GM12878 (cell line): ENCODE measurements at regions not wholly inside any gene's neighbourhood (a gene's known extent, or its start where the extent isn't known, plus 50 kb on each side); places are given as distances from the start of the nearest gene placed in this dataset.

Experiments
- CHD2 ChIP-seq: IDR thresholded peaks from 2 replicates; pipeline ENCODE4 v1.6.1; 2011; ENCODE audit warnings: low read depth, low read length, improper control_type of control experiment, borderline replicate concordance
- EP300 ChIP-seq, 2 experiments: fragments of 150-350 bp in 1 of 2; IDR thresholded peaks; 2 replicates each; pipeline ENCODE4 v1.6.1; 2011 to 2012; ENCODE audit warnings: low read depth in 2 of 2, low read length in 2 of 2, borderline replicate concordance in 1 of 2, improper control_type of control experiment in 1 of 2, inconsistent platforms in 1 of 2; ENCODE audit not compliant: control insufficient read depth in 1 of 2
- EZH2 ChIP-seq: IDR thresholded peaks from 2 replicates; pipeline ENCODE4 v1.6.1; 2012; ENCODE audit warnings: low read depth, mild to moderate bottlenecking, control low read depth, inconsistent platforms, low read length, borderline replicate concordance; ENCODE audit not compliant: control insufficient read depth
- FOXM1 ChIP-seq: IDR thresholded peaks from 2 replicates; pipeline ENCODE4 v1.6.1; 2012; ENCODE audit warnings: low read depth, mild to moderate bottlenecking, inconsistent platforms, low read length, moderate library complexity
- MYC ChIP-seq: IDR thresholded peaks from 2 replicates; pipeline ENCODE4 v1.6.1; 2011; ENCODE audit warnings: mild to moderate bottlenecking, low read length, moderate library complexity, inconsistent platforms; ENCODE audit not compliant: insufficient read depth, insufficient replicate concordance, insufficient read length, severe bottlenecking
- POLR2AphosphoS5 ChIP-seq: IDR thresholded peaks from 2 replicates; pipeline ENCODE4 v1.6.1; 2011; ENCODE audit warnings: mild to moderate bottlenecking, low read length, inconsistent platforms
- RAD51 ChIP-seq: fragments of 450-650 bp; IDR thresholded peaks from 2 replicates; pipeline ENCODE4 v1.6.1; 2016; ENCODE audit warnings: moderate library complexity, mild to moderate bottlenecking, inconsistent platforms
- TCF3 ChIP-seq: IDR thresholded peaks from 2 replicates; pipeline ENCODE4 v1.6.1; 2012; ENCODE audit warnings: low read depth, mild to moderate bottlenecking, low read length, borderline replicate concordance; ENCODE audit not compliant: insufficient read depth
- TF ChIP-seq, protein P1 (sequence below): IDR thresholded peaks from 2 replicates; pipeline ENCODE4 v1.6.1; 2012; ENCODE audit warnings: improper control_type of control experiment, low read depth, low read length; ENCODE audit not compliant: insufficient replicate concordance
- TF ChIP-seq, protein P2 (sequence below), 3 experiments: IDR thresholded peaks in 2 of 3; conservative IDR thresholded peaks in 1 of 3; 2 replicates each; pipeline ENCODE4 v1.5.1; 2011; ENCODE audit warnings: low read depth in 3 of 3, low read length in 3 of 3, mild to moderate bottlenecking in 3 of 3, control low read depth in 2 of 3, moderate library complexity in 2 of 3, inconsistent platforms in 1 of 3, mixed read lengths in 1 of 3; ENCODE audit not compliant: control insufficient read depth in 2 of 3, insufficient read depth in 1 of 3; ENCODE audit errors: extremely low read depth in 1 of 3
- TF ChIP-seq, protein P3 (sequence below): IDR thresholded peaks from 2 replicates; pipeline ENCODE4 v1.6.1; 2012; ENCODE audit warnings: low read length, inconsistent platforms

DNA sequence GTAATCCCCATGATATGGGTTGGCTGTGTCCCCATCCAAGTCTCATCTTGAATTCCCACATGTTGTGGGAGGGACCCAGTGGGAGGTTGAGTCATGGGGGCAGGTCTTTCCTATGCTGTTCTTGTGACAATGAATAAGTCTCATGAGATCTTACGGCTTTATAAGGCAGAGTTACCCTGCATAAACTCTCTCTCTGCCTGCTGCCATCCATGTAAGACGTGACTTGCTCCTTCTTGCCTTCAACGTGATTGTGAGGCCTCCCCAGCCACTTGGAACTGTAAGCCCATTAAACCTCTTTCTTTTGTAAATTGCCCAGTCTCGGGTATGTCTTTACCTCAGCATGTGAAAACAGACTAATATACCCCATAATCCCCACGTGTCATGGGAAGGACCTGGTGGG, 61.9 kb upstream of the LDAH start:
- TF ChIP-seq, protein P1, sequence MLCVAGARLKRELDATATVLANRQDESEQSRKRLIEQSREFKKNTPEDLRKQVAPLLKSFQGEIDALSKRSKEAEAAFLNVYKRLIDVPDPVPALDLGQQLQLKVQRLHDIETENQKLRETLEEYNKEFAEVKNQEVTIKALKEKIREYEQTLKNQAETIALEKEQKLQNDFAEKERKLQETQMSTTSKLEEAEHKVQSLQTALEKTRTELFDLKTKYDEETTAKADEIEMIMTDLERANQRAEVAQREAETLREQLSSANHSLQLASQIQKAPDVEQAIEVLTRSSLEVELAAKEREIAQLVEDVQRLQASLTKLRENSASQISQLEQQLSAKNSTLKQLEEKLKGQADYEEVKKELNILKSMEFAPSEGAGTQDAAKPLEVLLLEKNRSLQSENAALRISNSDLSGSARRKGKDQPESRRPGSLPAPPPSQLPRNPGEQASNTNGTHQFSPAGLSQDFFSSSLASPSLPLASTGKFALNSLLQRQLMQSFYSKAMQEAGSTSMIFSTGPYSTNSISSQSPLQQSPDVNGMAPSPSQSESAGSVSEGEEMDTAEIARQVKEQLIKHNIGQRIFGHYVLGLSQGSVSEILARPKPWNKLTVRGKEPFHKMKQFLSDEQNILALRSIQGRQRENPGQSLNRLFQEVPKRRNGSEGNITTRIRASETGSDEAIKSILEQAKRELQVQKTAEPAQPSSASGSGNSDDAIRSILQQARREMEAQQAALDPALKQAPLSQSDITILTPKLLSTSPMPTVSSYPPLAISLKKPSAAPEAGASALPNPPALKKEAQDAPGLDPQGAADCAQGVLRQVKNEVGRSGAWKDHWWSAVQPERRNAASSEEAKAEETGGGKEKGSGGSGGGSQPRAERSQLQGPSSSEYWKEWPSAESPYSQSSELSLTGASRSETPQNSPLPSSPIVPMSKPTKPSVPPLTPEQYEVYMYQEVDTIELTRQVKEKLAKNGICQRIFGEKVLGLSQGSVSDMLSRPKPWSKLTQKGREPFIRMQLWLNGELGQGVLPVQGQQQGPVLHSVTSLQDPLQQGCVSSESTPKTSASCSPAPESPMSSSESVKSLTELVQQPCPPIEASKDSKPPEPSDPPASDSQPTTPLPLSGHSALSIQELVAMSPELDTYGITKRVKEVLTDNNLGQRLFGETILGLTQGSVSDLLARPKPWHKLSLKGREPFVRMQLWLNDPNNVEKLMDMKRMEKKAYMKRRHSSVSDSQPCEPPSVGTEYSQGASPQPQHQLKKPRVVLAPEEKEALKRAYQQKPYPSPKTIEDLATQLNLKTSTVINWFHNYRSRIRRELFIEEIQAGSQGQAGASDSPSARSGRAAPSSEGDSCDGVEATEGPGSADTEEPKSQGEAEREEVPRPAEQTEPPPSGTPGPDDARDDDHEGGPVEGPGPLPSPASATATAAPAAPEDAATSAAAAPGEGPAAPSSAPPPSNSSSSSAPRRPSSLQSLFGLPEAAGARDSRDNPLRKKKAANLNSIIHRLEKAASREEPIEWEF: no peak
- TF ChIP-seq POLR2AphosphoS5 (no peak), MYC (no peak), EZH2 (no peak), FOXM1 (no peak), EP300 (IDR thresholded peaks at IDR 0.05; ENCODE audit: borderline replicate concordance in 1 of 2, control insufficient read depth in 1 of 2, low read depth in 2 of 2, low read length in 2 of 2) (no peak), CHD2 (no peak), RAD51 (no peak), TCF3 (no peak)
- TF ChIP-seq, protein P2, sequence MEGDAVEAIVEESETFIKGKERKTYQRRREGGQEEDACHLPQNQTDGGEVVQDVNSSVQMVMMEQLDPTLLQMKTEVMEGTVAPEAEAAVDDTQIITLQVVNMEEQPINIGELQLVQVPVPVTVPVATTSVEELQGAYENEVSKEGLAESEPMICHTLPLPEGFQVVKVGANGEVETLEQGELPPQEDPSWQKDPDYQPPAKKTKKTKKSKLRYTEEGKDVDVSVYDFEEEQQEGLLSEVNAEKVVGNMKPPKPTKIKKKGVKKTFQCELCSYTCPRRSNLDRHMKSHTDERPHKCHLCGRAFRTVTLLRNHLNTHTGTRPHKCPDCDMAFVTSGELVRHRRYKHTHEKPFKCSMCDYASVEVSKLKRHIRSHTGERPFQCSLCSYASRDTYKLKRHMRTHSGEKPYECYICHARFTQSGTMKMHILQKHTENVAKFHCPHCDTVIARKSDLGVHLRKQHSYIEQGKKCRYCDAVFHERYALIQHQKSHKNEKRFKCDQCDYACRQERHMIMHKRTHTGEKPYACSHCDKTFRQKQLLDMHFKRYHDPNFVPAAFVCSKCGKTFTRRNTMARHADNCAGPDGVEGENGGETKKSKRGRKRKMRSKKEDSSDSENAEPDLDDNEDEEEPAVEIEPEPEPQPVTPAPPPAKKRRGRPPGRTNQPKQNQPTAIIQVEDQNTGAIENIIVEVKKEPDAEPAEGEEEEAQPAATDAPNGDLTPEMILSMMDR (IDR thresholded peaks at IDR 0.05 in 2 of 3, conservative IDR thresholded peaks at IDR 0.05 in 1 of 3; ENCODE audit: control insufficient read depth in 2 of 3, extremely low read depth in 1 of 3, insufficient read depth in 1 of 3, low read depth in 3 of 3, low read length in 3 of 3): no peak
- TF ChIP-seq, protein P3, sequence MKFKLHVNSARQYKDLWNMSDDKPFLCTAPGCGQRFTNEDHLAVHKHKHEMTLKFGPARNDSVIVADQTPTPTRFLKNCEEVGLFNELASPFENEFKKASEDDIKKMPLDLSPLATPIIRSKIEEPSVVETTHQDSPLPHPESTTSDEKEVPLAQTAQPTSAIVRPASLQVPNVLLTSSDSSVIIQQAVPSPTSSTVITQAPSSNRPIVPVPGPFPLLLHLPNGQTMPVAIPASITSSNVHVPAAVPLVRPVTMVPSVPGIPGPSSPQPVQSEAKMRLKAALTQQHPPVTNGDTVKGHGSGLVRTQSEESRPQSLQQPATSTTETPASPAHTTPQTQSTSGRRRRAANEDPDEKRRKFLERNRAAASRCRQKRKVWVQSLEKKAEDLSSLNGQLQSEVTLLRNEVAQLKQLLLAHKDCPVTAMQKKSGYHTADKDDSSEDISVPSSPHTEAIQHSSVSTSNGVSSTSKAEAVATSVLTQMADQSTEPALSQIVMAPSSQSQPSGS: no peak
